ENCODE measurements at regions not wholly inside any gene's neighbourhood (a gene's known extent, or its start where the extent isn't known, plus 50 kb on each side); places are given as distances from the start of the nearest gene placed in this dataset.
"Not testable (repeated sequence)": the region's sequence is repeated elsewhere in the genome, so short reads cannot be mapped to it uniquely, and the experiment has no call there.

- no peak for DNase-seq
Measured at GRCh38 chr2:226184540-226184939, 615.1 kb downstream of the IRS1 start.

- DNase-seq, result no peak
Measured at GRCh38 chr2:226183550-226183949, 616.1 kb downstream of the IRS1 start.

- no peak for DNase-seq
Measured at GRCh38 chr2:226183033-226183432, 616.6 kb downstream of the IRS1 start.

GRCh38 chr2:226181909-226182308 lies 617.7 kb downstream of the IRS1 start:
- DNase-seq, result no peak

- DNase-seq, result no peak
Measured at GRCh38 chr2:226180281-226180884, 619.2 kb downstream of the IRS1 start.

- no peak for DNase-seq
Measured at GRCh38 chr2:226179010-226179409, 620.6 kb downstream of the IRS1 start.

- DNase-seq, result no peak
Measured at GRCh38 chr2:226176283-226176984, 623.2 kb downstream of the IRS1 start.

- DNase-seq, result no peak
Measured at GRCh38 chr2:226174390-226174789, 625.2 kb downstream of the IRS1 start.

GRCh38 chr2:226172939-226173338 lies 626.7 kb downstream of the IRS1 start:
- DNase-seq, result no peak

GRCh38 chr2:226172309-226172708 lies 627.3 kb downstream of the IRS1 start:
- no peak for DNase-seq

GRCh38 chr2:226169751-226170581 lies 629.7 kb downstream of the IRS1 start:
- no peak for DNase-seq

- no peak for DNase-seq
Measured at GRCh38 chr2:226168496-226169160, 631.0 kb downstream of the IRS1 start.

- no peak for DNase-seq
Measured at GRCh38 chr2:226164512-226164911, 635.1 kb downstream of the IRS1 start.

GRCh38 chr2:226160617-226161016 lies 639.0 kb downstream of the IRS1 start:
- not testable (repeated sequence) for DNase-seq

- no peak for DNase-seq
Measured at GRCh38 chr2:226159875-226160479, 639.6 kb downstream of the IRS1 start.

- no peak for DNase-seq
Measured at GRCh38 chr2:226158940-226159339, 640.7 kb downstream of the IRS1 start.

GRCh38 chr2:226158229-226158628 lies 641.4 kb downstream of the IRS1 start:
- DNase-seq, result no peak

GRCh38 chr2:226155093-226155875 lies 644.3 kb downstream of the IRS1 start:
- no peak for DNase-seq

GRCh38 chr2:226154610-226155009 lies 645.0 kb downstream of the IRS1 start:
- DNase-seq, result no peak

- DNase-seq, result no peak
Measured at GRCh38 chr2:226153553-226153952, 646.1 kb downstream of the IRS1 start.

- DNase-seq, result no peak
Measured at GRCh38 chr2:226151157-226151556, 648.5 kb downstream of the IRS1 start.

GRCh38 chr2:226143091-226143490 lies 656.5 kb downstream of the IRS1 start:
- no peak for DNase-seq

Data from GDM1 (cell line).